Mammary epithelial cell (primary cell): ENCODE measurements at regions not wholly inside any gene's neighbourhood (a gene's known extent, or its start where the extent isn't known, plus 50 kb on each side); places are given as distances from the start of the nearest gene placed in this dataset.

Experiments used
- CTCF ChIP-seq, 2 donors: IDR thresholded peaks in 1 of 2; conservative IDR thresholded peaks in 1 of 2; 2 replicates each; pipeline ENCODE4 v1.5.1; 2011 to 2012; ENCODE audit warnings: inconsistent platforms in 2 of 2, low read length in 2 of 2, mild to moderate bottlenecking in 2 of 2, control low read depth in 1 of 2, low read depth in 1 of 2; ENCODE audit not compliant: insufficient read depth in 1 of 2; ENCODE audit errors: extremely low read depth in 1 of 2
- EZH2 ChIP-seq: IDR thresholded peaks from 2 replicates; pipeline ENCODE4 v1.6.1; 2012; ENCODE audit warnings: low read length, inconsistent platforms, borderline replicate concordance

GRCh38 chr10:64426745-64427144 is 905.5 kb downstream of the REEP3 start:
- TF ChIP-seq EZH2 = no peak
- TF ChIP-seq CTCF (conservative IDR thresholded peaks at IDR 0.05 in 1 of 2, IDR thresholded peaks at IDR 0.05 in 1 of 2; ENCODE audit: extremely low read depth in 1 of 2, insufficient read depth in 1 of 2, low read depth in 1 of 2, low read length in 2 of 2) = no peak
